ENCODE measurements at regions not wholly inside any gene's neighbourhood (a gene's known extent, or its start where the extent isn't known, plus 50 kb on each side); places are given as distances from the start of the nearest gene placed in this dataset.

DNA sequence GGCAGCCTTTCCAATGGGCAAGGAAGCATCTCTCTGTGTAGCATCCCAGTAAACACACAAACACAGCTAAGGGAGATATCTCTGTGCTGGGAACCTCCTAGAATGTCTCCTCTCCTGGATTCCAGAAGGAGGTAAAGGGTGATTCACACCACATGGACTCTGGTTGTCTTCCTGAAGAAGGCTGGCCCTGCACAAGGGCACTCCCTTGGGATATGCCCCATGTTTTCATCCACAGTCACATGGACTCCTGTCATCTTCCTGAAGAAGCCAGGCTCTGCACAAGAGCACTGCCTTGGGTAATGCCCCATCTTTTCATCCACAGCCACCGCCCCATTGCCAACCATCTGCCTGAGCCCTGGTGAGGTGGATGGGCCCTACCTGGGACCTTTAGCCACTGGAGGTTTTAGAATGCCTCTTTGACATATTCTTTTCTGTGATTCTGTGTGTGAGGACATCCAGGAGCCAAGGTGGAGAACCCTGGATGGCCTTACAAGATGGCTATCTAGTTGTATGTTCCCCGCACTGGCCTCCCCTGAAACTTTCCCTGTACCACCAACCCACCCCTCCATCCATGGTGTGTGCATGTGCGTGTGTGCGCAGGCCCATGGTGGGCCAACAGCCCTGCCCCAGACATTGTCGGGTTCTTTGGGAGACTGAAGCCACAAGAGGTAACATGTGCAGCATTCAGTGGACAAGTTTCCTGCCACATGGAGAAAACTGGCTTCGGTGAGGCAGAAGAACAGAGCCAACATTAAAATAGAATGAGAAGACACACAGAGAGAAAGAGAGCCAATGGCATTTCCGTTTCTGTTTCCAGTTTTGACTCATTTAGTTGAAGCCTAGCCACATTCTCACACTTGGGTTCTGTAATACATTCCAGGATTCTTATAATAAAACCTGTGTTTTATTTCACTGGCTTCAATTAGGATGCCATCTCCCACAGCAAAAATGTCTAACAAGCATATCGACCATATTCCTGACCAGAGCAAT is 110.2 kb upstream of the CST7 start:
- BruUV-seq (replicated peaks) = no TSS peak
- in situ Hi-C loops (cut with HindIII; ENCODE audit: low pct_unique_long_range_greater_than_20kb, low sequenced_read_pairs) (no loop called here), intact Hi-C loops (cut with micrococcal nuclease; ENCODE audit: unreplicated experiment) (no loop called here)
- DNase-seq (ENCODE audit: low read depth, low spot score) (no peak), ATAC-seq (no peak)
- Histone ChIP-seq H3K27ac (ENCODE audit: low read length) (no peak overlapping the region), H3K36me3 (ENCODE audit: control insufficient read depth, insufficient read depth, low read length) (no peaks in the 10 kb centered on the region), H3K4me1 (ENCODE audit: control insufficient read depth, insufficient read depth, low read length) (no peaks in the 10 kb centered on the region), H3K4me3 (ENCODE audit: low read depth in 2 of 2, low read length in 2 of 2) (no peak overlapping the region), H3K27me3 (ENCODE audit: control insufficient read depth, insufficient read depth, low read length) (no peaks in the 10 kb centered on the region), H3K9me3 (ENCODE audit: control insufficient read depth, insufficient read depth, low read depth, low read length) (no peaks in the 10 kb centered on the region)
- TF ChIP-seq, protein P1, sequence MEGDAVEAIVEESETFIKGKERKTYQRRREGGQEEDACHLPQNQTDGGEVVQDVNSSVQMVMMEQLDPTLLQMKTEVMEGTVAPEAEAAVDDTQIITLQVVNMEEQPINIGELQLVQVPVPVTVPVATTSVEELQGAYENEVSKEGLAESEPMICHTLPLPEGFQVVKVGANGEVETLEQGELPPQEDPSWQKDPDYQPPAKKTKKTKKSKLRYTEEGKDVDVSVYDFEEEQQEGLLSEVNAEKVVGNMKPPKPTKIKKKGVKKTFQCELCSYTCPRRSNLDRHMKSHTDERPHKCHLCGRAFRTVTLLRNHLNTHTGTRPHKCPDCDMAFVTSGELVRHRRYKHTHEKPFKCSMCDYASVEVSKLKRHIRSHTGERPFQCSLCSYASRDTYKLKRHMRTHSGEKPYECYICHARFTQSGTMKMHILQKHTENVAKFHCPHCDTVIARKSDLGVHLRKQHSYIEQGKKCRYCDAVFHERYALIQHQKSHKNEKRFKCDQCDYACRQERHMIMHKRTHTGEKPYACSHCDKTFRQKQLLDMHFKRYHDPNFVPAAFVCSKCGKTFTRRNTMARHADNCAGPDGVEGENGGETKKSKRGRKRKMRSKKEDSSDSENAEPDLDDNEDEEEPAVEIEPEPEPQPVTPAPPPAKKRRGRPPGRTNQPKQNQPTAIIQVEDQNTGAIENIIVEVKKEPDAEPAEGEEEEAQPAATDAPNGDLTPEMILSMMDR (IDR thresholded peaks at IDR 0.05) = no peak
- TF ChIP-seq SIN3A (IDR thresholded peaks at IDR 0.05; ENCODE audit: borderline replicate concordance, insufficient read depth, low read depth, low read length) = no peak
- TF ChIP-seq, protein P2, sequence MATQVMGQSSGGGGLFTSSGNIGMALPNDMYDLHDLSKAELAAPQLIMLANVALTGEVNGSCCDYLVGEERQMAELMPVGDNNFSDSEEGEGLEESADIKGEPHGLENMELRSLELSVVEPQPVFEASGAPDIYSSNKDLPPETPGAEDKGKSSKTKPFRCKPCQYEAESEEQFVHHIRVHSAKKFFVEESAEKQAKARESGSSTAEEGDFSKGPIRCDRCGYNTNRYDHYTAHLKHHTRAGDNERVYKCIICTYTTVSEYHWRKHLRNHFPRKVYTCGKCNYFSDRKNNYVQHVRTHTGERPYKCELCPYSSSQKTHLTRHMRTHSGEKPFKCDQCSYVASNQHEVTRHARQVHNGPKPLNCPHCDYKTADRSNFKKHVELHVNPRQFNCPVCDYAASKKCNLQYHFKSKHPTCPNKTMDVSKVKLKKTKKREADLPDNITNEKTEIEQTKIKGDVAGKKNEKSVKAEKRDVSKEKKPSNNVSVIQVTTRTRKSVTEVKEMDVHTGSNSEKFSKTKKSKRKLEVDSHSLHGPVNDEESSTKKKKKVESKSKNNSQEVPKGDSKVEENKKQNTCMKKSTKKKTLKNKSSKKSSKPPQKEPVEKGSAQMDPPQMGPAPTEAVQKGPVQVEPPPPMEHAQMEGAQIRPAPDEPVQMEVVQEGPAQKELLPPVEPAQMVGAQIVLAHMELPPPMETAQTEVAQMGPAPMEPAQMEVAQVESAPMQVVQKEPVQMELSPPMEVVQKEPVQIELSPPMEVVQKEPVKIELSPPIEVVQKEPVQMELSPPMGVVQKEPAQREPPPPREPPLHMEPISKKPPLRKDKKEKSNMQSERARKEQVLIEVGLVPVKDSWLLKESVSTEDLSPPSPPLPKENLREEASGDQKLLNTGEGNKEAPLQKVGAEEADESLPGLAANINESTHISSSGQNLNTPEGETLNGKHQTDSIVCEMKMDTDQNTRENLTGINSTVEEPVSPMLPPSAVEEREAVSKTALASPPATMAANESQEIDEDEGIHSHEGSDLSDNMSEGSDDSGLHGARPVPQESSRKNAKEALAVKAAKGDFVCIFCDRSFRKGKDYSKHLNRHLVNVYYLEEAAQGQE (IDR thresholded peaks at IDR 0.05; ENCODE audit: insufficient read depth in 1 of 2, low read depth in 2 of 2, low read length in 1 of 2) = no peak
- no peak for TF ChIP-seq POLR2AphosphoS5 (IDR thresholded peaks at IDR 0.05; ENCODE audit: low read depth, low read length)
- no peak for TF ChIP-seq TCF7L2 (IDR thresholded peaks at IDR 0.05; ENCODE audit: low read depth, low read length)
- ChIA-PET POLR2A (no interaction called here), CTCF (no interaction called here)

DNA sequence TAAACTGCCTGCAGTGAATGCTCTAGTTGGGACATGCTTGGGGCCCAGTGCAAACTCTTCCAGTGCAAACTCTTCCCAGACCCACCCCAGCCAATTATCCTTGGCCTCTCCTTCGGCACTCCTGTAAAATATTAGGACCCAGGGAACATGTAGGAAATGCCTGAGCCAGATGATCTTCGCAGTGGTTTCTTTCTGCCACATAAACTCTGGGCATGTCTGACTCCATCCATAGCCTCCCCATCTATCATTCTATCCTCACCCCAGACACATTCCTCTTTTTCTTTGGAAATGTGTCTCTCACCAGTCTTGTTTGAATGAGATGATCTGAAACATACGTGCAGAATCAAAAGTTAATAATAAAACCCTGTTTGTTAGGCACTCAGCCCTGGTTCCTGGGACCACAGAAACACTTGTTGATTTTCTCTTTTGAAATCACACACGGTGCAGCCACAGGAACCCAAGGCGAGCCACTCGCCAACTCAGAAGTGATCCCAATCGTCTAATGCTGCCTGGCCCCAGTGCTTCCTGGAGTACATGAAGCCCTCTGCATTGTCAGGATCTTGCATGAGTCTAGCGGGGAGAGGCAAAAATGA is 108.9 kb upstream of the CST7 start:
- Histone ChIP-seq H3K36me3 (ENCODE audit: control insufficient read depth, insufficient read depth, low read length) (no peaks in the 10 kb centered on the region), H3K4me3 (ENCODE audit: low read depth in 2 of 2, low read length in 2 of 2) (no peak overlapping the region), H3K9me3 (ENCODE audit: control insufficient read depth, insufficient read depth, low read depth, low read length) (no peaks in the 10 kb centered on the region), H3K27me3 (ENCODE audit: control insufficient read depth, insufficient read depth, low read length) (no peaks in the 10 kb centered on the region), H3K4me1 (ENCODE audit: control insufficient read depth, insufficient read depth, low read length) (no peaks in the 10 kb centered on the region), H3K27ac (ENCODE audit: low read length) (no peak overlapping the region)
- intact Hi-C loops (cut with micrococcal nuclease; ENCODE audit: unreplicated experiment) = no loop called here
- TF ChIP-seq, protein P1 (IDR thresholded peaks at IDR 0.05) = no peak
- TF ChIP-seq, protein P2 (IDR thresholded peaks at IDR 0.05; ENCODE audit: insufficient read depth in 1 of 2, low read depth in 2 of 2, low read length in 1 of 2) = no peak
- TF ChIP-seq TCF7L2 (IDR thresholded peaks at IDR 0.05; ENCODE audit: low read depth, low read length) = no peak
- TF ChIP-seq POLR2AphosphoS5 (IDR thresholded peaks at IDR 0.05; ENCODE audit: low read depth, low read length) = no peak
- no peak for TF ChIP-seq SIN3A (IDR thresholded peaks at IDR 0.05; ENCODE audit: borderline replicate concordance, insufficient read depth, low read depth, low read length)
- ATAC-seq (no peak), DNase-seq (ENCODE audit: low read depth, low spot score) (no peak)
- CTCF ChIA-PET = no interaction called here
- POLR2A ChIA-PET = no interaction called here
- in situ Hi-C loops (cut with HindIII; ENCODE audit: low pct_unique_long_range_greater_than_20kb, low sequenced_read_pairs) = no loop called here
- no TSS peak for BruUV-seq (replicated peaks)
